ENCODE measurements at regions not wholly inside any gene's neighbourhood (a gene's known extent, or its start where the extent isn't known, plus 50 kb on each side); places are given as distances from the start of the nearest gene placed in this dataset.

DNA sequence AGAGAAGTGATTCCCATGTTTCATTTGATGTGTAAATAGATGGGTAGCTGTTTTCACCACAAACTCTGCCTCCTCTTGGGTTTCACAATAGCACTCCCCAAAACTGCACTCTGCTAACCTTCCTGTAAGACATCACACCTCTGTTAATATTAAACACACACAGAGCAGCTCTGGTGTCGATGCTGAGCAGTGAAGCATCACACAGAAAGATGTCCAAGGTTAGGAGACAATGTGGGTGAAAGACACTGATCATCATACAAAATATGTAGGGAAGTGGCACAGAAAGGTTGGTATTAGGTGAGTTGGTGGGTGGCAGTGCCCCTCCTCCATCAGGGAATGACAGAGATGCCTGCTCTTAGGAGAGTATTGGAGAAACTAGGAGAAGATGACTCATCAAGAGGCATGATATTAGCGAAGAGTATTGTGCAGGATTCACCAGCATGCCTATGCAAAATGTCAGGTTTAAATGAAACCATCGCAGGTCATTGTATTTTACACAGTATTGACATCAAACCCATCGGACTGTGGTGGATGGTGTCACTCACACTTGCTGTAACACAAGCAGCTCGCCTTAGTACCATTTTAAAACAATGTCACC lies 199.7 kb downstream of the TBXT start:
- DNase-seq, result no peak
- intact Hi-C loops (cut with DNase I), result no loop called here

DNA sequence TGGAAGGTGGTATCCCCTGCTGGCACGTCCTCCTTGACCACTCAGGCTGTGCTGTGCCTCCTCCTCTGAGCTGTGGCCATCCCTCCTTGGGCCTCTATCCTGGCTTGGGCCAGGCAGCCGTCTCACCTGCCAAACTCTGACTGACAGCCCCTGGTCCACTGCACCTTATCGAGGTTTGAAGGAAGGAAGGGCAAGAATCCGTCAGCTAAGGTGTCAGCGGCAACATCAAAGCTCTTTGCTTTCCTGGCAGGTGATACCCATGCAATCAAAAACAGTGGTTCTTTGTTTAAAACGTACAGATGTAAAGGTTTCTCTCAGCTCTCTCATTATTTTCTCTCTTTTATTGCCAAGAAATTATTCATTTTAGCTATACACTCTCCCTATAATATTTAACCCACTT lies 203.9 kb downstream of the TBXT start:
- intact Hi-C loops (cut with DNase I), result no loop called here
- DNase-seq, result no peak

DNA sequence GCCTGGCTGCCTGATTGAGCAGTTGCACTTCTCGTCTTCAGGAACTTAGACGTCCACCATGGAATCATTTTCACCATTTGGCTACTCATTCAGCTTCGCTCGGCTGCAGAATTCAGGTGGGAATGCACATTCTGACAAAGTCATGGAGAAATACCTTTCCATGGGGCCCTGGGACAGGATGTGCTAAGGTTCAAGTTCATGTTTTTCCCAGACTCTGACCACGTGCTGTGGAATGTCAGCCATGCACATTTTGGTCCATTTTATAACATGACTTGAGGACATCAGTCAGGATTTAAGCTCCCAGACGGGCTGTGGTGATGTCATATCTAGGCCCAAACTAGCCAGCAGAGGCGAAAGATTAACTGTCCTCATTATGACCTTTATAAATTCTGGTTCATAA lies 205.3 kb downstream of the TBXT start:
- intact Hi-C loops (cut with DNase I), result no loop called here
- DNase-seq, result no peak

DNA sequence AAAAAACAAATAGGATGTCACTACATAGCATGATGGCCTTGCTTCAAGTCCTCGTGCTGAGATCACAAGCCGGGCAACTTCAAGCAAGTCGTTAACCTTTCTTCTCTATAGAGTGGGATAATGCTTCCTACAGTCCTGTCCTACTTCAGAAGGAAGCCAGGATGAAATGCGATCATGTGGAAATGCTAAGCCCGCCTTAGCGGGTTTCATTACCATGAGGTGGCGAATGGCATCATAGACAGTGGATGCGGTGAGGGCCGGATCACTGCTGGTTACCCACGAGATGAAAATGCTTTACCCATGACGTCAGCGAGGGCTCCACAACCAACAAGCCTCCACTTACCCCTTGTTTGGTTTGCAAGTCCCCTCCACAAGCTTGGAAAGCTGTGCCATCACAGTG lies 206.4 kb downstream of the TBXT start:
- intact Hi-C loops (cut with DNase I), result no loop called here
- no peak for DNase-seq

DNA sequence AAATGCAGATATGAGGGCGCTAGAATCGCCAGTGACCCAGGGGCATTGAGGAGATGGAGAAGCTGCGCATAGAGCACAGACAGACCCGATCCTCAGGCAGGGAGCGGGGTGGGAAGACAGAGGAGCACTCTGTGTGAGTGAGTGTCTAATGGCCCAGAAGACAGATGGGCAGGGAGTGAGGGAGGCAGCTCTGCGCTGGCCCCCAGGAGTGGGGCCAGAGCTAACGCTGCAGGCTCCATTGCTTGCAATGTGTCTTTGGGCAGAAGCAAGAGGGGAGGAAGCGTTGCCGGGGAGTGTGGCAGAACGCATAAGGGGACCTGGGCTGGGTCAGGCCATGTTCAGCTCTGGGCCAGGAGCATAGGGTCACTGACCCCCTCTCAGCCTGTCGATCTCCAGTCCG lies 207.0 kb downstream of the TBXT start:
- DNase-seq, result no peak
- intact Hi-C loops (cut with DNase I), result no loop called here

DNA sequence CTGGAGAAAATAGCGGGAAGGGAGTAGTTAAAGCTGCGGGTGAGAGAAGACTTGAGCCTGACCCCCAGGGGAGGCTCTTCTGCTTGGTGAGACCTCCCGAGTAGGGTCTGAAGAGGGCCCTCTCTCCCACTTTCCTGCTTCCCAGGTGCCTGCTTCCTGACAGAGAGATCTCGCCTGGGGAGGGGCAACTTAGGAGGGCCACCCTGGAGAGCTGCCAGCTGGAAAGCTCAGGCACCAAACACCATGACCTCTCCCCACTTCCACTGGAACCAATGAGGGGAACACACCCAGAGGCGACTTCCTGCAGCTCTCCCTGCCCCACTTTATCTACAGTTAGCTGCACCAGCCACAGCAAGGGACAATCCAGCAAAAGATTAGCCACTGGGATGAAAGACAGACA lies 208.0 kb downstream of the TBXT start:
- intact Hi-C loops (cut with DNase I), result no loop called here
- DNase-seq, result peak in 1 of 10 donors; percentile 74

DNA sequence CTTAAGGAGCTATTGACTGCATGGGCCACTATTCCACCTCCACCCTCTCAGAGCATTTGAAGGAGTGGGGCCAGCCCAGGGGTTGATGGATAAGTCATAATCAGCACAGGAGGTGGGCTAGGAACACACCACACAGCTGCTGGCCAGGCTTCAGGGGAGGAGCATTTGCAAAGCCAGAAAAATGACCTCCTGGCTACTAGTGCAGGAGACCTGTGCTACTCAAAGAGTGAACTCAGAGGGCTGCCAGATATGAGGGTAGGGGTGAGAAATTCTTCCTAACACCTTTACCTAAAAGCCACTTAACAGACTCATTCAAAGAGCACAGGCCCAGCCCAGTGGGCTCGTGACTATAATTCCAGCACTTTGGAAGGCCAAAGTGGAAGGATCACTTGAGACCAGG lies 210.8 kb downstream of the TBXT start:
- DNase-seq, result no peak
- intact Hi-C loops (cut with DNase I), result no loop called here

DNA sequence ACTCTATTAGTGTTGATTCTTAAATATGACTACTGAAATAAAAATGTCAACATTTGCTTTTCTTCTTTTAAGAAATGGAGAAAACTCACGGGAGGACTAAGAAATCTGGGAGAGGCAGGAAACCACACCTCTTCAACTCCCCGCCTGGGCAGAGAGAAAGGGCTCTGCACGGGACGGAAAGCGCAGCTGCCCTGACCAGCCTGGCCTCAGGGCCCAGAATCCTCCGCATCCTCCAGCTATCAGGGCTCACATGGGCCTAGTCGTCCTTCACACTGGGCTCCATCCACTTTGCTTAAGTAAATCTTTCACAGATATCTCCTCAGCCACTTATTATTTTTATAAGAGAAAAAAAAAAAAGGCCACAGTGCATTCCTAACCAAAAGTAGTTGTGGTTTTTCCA lies 215.1 kb downstream of the TBXT start:
- DNase-seq, result no peak
- intact Hi-C loops (cut with DNase I), result no loop called here

DNA sequence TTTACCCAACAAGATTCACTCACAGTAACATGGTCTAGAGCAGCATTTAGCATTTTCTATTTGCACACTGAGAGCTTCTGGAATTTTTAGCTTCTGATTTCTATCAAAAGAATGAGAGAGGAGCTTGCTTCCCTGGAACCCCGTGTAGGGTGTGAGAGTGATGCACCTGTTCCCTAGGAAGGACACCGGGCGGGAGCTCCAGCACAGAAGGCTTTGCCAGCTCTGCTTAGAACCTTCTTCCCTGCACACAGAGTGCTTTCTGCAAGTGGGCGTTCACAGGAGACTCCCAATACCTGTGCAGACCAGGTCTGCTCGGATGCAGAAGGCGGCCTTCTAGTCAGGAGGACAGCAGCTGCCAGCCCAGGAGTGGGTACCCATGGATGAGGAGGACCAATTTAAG lies 217.3 kb downstream of the TBXT start:
- intact Hi-C loops (cut with DNase I), result no loop called here

DNA sequence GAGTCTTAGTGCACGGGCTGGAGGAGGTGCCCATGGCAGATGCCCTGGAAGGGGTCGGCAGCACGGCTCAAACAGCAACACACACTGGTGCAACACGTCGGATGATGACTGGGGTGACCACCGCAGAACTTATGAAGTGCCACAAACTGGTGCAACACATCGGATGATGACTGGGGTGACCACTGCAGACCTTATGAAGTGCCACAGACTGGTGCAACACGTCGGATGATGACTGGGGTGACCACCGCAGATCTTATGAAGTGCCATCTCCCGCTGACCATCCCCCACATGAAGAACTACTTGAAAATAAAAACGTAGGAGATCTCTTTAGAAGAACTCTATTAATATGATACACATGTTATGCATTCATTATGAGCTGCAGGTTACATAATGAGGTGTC lies 218.3 kb downstream of the TBXT start:
- no peak for DNase-seq
- intact Hi-C loops (cut with DNase I), result no loop called here

More for the DNA sequence above, 217.3 kb downstream of the TBXT start:
- peak in 7 of 10 donors; percentile 16 to 87 (median 55) for DNase-seq

DNA sequence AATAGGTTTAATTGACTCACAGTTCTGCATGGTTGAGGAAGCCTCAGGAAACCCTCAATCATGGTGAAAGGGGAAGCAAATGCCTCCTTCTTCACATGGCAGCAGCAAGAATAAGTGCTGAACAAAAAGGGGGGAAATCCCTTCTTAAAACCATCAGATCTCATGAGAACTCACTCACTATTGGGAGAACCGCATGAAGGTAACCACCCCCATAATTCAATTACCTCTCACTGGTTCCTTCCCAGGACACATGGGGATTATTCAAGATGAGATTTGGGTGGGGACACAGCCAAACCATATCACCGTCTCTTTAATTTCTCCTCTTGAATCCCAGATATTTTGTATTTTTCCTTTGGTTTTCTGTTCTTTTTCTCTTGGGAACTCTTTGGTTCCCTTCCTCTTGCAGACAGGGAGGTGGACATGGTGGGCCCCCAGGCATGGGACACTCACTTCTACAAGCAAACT lies 223.6 kb downstream of the TBXT start:
- no peak for DNase-seq
- intact Hi-C loops (cut with DNase I), result no loop called here

DNA sequence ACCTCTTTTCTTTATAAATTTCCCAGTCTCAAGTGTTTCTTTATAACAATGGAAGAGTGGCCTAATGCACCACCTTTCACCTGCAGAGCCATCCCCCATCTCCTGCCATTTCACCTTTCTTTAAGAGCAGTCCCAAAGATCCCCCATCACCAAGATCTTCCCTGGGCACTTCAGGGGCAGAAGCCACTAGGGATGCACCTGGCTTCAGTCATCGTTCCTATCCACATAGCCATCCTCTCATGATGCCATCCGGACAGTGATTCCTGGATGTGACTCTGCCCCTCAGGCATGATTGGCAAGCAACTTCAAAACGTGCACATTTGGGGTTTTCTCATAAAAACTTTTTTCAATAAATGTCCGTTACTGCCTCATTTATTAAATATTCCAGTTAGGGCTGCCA lies 225.9 kb downstream of the TBXT start:
- intact Hi-C loops (cut with DNase I), result no loop called here
- DNase-seq, result no peak

DNA sequence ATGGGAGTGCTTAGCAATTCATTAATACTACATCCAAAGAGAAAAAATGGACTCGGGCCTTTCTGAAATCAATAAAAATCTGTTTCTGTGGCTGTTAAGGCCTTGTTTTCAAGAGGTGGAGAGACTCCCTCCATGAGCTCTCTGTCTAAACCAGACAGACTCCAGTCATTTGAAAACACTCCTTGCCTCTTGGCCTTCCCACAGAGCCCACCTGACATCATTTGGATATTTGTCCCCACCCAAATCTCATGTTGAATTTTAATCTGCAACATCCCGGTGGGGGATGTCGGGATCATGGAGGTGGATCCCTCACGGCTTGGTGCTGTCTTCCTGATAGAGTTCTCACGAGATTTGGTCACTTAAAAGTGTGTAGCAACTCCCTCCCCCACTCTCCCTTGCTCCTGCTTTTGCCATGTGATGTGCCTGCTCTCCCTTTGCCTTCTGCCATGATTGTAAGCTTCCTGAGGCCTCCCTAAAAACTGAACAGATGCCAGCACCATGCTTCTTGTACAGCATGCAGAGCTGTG lies 226.3 kb downstream of the TBXT start:
- intact Hi-C loops (cut with DNase I), result no loop called here
- no peak for DNase-seq

DNA sequence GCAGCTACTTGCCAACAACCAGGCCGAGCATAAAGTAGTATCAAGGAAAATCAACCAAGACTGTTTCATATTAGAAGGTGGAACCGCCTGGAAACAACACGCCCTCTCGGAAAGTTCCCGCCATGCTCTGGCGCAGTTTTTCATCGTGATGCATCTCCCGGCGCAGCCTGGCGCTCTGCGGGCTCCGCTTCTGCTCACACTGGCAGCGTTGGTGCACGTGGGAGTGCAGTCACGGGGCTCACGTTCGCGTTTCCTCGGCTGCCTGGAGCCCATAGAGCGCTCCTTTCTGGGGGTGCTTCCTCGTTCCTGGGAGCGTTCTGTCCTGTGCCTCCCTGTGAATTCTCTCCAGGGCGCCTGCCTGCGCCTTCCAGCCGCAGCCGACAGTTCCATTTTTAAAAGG lies 227.3 kb downstream of the TBXT start:
- peak in 1 of 10 donors; percentile 72 for DNase-seq
- intact Hi-C loops (cut with DNase I), result no loop called here

DNA sequence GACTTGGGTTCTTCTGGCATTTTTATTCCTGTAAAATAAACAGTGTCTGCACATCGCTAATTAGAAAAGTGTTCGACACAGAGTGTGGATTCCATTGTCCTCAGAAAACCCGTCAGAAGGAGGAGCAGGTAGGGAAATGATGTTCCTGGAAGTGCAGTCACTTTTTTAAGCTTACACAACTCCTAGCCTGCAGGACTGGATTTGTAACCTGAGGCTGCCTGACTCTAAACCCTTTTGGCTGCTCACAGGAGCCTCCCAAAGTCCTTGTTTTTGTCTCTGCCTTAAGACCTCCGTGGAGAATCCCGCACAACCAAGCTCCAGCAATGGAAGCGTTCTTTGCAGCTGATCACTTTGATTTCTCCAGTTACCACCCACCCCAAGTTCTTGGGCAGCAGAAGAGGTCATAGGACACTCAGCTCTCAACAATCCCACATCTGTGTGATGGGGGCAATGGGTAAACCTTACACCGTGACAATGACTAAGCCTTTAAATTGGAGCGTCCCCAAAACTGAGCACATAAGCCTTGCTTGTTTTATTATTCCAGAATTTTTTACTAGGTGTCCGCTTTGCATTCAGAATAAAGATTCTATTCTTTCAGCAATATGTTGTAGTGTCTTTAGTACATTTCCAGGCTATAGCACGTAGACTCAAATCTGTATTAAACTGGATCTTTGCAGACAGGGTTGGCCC lies 227.9 kb downstream of the TBXT start:
- DNase-seq, result no peak
- intact Hi-C loops (cut with DNase I), result no loop called here

DNA sequence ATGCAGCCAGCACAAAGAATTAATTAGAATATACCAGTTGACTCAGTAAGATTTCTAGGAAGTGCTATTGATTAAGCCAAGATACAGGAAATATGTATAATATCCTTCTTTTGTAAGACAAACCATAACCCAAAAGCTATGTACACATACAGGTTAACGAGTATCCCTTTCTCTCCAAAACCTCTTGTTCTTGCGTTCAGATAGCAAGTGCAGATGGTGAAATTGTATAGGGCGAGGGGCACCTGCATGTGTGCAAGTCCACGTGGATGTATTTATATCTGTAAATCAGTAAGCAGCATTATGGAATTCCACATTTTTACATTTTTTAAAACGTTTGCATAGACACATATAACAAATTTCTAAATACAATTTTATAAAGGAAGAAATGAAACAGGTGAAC lies 228.6 kb downstream of the TBXT start:
- DNase-seq, result peak in 1 of 10 donors; percentile 8
- intact Hi-C loops (cut with DNase I), result no loop called here

DNA sequence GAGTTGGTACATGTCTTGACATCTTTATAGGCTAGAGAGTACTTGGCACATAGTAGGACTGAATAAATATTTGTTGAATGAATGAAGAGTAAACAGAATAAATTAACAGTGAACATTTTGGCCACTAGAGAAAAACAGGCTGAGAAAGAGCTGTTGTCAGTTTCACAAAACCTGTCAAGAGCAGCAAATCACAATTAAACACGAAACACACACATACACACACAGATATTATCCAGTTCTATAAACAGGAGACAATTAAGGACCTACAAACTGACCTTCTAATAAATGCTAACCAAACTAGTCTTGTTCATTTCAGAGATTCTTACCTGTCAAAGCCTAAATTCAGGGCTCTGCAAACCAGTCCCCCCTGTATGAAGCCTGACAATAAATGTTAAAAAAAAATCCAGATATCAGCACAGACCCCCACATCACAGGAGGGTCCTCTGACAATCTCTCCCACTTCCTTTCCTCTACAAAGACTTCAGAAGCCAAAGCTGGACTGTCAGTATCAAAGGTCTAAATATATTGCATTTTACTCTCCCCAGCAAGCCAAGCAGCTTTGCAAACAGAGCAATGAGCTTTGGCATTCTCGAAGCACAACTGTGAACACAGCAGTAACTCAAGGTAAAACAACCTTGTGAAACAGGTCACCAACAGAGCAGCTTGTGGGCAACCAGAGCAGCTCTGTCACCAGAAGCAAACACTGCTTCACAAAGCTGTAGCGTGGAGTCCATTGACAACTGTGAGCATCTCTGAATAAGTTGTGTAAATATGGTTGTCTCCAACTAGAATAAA lies 229.9 kb downstream of the TBXT start:
- DNase-seq, result no peak
- intact Hi-C loops (cut with DNase I), result no loop called here

DNA sequence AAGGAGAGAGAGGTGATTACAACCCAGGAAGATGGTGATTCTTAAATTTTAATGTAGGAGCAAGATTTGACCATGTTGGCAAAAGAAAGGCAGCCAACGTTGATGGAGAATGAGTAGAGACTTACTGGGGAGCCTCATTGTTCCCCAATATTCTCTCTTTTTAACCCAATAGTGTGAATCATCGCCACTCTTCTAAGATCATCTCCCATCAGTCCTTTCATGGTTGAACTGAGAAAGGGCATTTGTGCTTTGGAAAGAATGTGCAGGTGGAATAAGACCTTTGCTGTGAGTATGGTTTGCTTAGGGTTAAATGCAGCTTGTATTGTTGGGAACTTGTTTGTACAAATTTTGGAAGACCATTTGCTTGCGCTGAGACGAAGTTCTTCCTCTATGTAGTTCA lies 231.0 kb downstream of the TBXT start:
- no peak for DNase-seq
- intact Hi-C loops (cut with DNase I), result no loop called here

DNA sequence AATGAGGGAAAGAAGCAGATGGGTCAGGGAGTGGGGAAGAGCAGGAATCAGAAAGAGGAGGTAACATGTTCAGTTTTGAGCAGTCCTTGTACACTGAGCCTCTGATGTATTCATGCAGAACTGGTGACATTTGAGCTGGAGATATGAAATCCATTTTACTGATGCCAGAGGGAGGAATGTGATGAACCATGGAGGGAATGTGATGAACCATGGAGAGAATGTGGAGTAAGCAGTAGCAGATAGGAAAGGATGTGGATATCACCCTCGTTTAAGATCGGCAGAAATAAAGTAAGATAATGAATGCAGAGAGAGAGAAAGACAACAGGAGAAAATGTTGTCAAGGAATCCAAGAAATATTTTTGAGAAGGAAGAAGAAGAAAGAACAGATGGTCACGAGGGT lies 231.6 kb downstream of the TBXT start:
- intact Hi-C loops (cut with DNase I), result no loop called here

DNA sequence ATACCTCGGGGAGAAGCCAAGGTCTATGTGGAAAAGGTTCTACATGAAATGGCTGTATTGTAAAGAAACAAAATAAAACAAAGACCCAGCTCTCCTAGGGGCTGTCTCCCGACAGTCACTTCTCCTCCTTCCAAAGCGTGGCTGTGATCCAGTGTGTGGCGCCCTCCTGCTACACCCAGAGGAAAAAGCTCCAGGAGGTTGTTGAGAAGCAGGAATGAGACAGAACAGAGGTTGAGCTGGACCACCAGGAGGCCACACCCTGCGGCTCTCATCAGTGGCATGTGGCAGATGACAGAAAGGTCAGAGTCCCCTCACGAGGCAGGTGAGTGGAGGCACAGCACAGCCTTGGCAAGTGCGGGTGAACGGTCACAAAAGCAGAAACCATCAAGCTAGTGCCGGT lies 236.0 kb downstream of the TBXT start:
- intact Hi-C loops (cut with DNase I), result no loop called here
- DNase-seq, result peak in 1 of 10 donors; percentile 62

More for the DNA sequence above, 231.6 kb downstream of the TBXT start:
- DNase-seq, result no peak

DNA sequence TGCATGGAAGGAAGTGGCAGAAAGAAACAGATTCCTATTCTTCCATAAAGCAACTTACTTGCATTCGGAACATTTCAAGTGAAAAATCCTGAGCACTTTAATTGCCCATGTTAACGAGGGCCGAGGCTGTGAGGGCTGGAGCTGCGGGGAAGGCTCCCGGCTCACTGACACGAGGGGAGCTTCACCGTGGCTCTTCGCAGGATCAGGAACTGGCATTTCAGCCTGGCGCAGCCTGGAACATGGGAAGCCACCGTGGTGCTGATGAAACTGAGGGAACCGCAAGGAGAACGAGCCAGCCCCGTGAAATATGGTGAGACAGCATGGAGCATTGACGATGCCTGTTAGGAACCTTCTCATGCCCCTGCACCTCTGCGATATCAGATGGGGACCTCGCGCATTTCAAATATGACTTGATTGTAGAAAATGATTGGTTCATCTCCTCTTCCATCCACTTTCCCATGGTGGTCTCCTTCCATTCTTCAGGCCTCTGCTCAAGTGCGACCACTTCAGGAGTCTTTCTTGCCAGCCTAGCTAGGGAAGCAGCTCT lies 236.9 kb downstream of the TBXT start:
- intact Hi-C loops (cut with DNase I), result no loop called here
- peak in 1 of 10 donors; percentile 76 for DNase-seq
